Amygdala (tissue), 56 donors: ENCODE measurements at regions not wholly inside any gene's neighbourhood (a gene's known extent, or its start where the extent isn't known, plus 50 kb on each side); places are given as distances from the start of the nearest gene placed in this dataset.

ENCODE experiments used
- DNase-seq, 56 donors: peaks; one replicate each; lab custom pipeline; 2025; lab: John Stamatoyannopoulos, UW

DNA sequence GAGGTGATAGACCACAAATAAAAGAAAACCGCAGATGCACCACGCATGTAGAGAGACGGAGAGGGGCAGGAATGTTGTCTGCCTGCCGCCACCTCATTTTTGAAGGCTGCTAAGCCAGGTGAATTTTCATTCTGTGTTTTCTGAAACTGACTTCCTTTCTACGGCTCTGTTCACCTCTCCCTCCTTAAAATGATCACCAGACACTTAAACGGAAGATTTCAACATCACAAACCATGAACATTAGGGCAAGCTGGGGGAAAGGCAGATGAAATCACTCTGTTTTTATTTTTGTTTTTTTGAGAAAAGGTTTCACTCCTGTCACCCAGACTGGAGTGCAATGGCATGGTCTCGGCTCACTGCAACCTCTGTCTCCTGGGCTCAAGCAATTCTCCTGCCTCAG, 232.4 kb downstream of the MIAT start:
- no peak for DNase-seq

DNA sequence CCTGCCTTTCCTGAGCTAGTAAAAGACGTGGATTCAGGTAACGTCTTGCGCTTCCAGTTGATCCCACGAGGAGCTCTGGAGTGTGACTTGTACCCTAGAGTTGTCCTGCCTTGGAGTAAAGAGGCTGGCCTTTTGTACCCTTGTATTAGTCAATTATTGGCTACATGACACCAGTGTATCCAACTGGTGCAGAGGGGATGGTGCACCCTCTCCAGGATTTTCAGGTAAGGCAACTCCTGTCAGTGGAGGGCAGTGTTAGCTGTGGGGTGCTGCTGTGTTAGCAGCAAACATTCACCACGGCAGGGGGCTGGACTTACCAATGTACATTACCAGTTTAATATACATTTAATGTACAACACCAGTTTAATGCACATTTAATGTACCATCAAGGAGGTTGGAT, 233.5 kb downstream of the MIAT start:
- no peak for DNase-seq

DNA sequence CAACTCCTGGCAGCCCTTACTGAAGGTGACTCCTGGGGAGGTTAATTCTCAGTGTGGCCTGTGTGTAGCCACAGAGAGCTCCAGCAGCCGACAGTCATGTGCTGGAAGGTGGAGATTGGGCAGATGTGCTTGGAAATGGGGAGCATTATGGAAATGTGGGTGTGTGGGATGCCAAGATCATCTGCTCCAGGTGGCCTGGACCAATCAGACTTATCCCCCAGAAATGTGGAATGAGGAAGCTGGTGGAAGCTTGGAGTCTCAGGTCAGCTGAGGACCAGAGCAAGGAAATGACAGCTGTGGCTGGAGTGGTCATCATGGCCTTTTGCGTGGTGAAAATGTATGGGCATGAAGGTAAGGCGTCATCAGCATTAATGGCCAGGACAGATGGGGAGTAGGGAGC, 234.0 kb downstream of the MIAT start:
- DNase-seq = no peak

DNA sequence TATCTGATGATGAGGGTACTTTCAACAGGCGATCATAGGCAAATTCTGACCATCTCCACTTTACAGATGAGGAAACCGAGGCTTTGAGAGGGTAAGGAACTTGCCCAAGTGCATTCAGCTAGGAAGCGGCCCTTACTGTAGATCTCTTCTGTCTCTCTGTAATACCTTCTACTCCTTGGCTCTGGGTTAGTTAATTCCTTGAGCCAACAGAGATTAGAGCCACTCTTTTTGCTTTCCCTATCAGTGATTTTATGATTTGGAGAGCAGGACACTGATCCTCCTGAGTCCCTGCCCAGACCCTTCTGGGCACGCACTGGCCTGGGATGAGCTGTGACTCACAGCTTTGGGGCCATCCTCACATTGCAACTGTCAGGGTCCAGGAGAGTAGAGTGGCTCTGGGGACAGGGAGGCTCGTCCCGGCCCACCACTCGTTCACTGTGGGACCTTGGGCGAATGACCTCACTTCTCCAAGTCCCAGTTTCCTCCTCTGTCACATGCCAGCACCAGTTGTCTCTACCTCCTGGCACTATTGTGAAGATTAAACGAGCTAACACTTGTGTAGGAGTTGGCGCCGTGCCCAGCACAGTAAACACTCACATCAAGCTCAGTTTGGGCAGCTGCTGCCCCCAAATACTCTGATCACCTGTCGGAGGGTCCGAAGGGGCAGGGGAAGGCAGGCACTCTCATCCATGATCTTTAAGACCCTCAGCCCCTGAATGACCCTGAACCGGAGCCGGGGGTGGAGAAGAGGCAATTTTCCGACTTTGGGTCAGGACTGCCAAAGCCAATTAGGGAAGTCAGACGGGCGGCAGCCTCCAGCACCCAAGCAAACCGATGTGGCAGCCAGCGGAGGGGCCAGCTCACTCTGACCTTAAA, 235.0 kb downstream of the MIAT start:
- peak in 15 of 56 donors; percentile 4 to 53 (median 34) for DNase-seq

DNA sequence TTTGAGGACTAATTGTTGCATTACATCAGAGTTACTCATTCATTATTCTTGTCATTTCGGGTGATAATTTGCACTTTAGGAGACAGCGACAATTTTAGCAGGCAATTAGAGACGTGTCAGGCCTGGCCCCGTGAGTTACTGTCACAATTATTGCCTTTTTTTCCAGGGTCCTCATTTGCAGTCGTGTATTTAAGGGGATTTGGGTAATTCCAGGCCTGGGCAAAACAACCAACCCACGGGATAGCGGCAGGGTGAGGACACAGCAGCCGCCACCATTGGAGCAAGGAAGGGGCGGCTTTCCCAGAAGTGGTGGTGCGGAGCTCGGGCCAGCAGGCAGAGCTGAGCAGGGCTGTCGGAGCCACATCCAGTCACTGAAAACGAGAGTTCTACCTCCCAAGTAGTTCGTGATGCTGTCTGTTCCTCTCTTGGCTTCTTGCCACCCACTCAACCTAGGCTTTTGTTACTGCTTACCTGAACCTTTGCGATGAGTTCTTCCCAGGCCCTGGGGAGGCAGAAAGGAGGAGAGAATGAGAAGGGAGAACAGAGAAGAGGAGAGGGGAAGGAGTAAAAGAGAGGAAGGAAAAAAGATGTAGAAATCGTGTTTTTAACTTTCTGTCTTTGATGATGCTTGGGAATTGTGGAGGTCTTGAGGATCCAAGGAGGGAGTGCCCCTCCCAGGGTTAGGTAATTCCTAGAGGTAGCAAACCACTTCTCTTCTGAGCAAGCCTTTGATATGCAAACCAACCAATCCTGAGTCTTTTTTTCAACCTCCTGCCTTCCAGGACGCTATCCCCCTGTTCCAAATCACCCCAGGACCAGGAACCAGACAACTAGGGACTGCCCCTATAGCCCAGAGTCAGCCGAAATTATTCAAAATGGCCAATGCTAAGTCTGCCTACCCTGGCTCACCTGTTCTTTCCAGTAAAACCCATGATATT, 236.1 kb downstream of the MIAT start:
- peak in 1 of 56 donors; percentile 11 for DNase-seq

DNA sequence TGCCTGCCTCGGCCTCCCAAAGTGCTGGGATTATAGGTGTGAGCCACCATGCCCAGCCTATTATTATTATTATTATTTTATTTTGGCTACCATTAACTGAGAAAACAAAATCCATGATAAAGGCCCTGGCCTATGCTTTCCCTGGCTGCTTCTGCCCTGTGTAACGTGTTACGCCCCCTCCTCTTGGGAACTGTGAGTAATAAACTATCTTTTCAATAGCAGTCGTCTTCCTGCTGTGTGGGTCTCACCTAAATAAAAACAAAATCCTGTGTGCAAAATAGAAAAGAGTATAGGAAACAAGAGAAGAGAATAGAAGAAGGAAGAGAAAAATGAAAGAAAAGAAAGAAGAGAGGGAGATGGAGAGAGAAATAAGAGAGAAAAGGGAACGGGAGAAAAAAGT, 237.0 kb downstream of the MIAT start:
- DNase-seq = no peak

DNA sequence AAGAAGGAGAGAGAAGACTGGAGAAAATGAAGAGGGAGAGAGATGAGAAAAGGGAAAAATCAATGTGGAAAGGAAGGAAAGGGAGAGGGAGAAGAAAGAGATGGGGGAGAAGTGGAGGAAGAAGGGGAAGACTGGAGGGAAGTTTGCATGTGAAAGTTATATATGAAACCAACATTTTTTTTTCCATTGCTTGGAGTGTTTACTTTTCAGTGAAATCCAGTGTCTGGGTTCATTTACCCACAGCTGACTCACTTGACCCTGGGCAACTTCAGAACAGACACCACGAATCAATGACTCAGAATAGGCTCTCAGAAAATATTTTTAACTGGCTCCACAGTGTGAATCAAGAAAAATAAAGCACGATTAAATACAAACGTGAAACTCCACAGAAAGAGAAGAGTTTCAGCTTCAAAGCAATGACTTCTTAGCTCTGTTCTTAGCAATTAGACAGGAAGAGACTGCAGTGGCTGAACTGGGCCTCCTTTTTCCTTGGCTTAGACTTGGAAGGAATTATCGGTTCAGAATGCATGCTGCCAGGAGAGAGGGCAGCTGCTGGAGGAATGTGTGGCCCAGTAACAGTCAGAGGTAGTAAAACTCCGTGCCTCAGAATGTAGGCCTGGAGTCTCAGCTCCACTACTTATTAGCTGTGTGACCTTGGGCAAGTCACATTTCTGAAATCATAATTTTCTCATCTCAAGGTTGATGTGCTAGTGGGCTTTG, 237.5 kb downstream of the MIAT start:
- DNase-seq = no peak

DNA sequence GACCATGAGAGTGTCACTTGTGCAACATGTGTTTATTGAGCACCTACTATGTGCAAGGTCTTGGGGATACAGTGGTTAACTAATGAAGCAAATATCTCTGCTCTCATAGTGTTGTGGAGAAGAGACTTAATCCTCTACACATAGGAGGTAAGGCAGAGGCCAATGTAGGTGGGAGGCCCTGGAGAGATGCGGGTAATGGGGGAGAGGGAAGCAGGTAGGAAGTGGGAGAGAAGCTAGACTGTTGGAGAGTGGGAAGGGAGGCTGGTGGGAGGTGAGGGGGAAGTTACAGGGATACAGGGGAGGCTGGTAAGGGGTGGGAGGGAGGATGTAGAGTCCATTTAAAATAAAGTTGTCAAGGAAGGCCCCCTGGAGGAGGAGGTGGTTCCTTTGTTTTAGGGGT, 240.0 kb downstream of the MIAT start:
- DNase-seq = no peak

DNA sequence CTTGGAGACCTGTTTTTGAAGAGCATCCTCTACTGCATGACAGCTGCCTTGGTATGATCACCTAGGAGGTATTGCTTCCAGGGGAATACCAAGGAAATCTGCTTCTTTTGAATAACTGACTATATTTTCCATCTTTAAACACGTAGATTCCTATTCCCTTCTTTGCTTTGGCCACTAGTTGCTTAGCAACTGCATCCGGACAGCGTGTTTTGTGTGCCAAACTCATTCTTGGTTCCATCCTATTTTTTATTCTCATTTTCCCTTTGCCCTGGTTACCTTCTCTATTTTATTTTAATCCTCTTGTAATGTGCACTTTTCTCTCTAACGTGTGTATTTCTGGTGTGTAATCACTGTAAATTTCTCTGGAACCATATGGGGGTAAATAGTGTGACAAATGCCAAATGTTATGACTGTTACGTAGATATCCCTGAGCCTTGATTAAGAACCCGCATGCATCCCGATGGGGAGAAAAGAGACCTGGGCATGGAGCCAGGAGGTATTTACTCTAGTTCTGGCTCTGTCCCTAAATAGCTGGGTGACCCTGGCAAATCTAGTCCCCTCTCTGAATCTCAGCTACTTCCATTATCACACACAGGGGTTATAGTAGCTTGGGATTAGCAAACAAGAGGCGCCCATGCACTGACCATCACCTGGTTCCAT, 241.7 kb downstream of the MIAT start:
- DNase-seq = peak in 1 of 56 donors; percentile 7

DNA sequence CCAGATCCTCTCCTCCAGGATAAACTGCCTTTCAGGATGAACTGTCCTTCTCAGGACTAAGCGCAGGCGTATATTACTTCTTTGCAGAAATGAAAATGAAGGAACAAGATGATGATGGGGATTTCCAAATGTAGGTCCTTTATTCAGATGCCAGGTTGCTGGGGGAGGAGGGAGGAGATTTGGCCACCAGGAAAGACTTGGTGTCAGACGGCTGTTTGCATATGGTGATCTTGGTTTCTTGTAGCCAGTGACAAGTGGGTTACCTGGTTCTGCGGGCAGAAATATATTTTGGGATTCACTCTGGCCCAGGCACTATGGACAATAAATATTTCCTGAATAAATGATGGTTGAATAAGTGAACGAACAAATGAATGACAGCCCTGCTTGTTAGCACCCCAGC, 243.4 kb downstream of the MIAT start:
- DNase-seq = no peak

DNA sequence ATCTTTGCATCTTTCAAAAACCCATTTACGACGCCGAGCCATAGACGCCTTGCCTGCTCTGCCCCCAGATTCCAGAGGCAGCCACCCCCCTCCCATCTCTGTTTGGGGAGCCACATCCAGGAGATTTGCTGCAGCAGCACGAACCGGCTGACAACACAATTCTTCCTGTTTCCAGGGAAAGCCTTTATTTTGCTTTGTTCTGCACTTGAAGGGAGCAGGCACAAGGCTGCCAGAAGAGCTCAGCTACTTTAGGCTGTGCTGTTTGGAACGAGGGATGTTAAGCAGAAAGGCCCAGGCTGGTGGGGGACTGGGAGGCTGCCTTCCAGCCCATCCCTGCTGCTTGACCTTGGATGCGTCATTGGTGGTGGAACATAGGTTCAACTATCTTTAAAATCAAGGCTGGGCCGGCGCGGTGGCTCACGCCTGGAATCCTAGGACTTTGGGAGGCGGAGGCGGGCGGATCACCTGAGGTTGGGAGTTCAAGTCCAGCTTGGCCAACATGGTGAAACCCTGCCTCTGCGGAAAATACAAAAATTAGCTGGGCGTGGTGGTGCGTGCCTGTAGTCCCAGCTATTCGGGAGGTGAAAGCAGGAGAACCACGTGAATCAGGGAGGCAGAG, 243.9 kb downstream of the MIAT start:
- peak in 3 of 56 donors; percentile 3 to 35 (median 10) for DNase-seq

DNA sequence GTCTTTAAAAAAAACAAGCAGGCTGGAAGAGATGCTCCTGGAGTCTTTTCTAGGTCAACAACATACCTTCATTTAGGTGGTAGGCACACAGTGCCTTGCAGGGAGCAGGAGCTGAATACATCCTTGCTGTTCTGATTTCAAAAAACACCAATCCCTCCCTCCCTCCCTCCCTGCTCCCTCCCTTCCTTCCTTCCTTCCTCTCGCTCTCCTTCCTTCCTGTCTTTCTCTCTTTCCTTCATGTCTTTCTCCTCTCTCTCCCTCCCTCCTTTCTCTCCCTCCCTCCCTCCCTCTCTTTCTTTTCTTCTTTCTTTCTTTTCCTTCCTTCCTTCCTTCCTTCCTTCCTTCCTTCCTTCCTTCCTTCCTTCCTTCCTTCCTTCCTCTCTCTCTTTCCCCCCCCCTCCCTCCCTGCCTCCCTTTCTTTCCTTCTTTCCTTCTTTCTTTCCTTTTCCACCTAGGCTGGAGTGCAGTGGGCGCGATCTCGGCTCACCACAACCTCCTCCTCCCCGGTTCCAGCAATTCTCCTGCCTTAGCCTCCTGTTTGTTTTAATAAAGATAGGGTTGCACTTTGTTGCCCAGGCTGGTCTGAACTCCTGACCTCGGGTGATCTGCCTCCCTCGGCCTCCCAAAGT, 245.1 kb downstream of the MIAT start:
- no peak for DNase-seq

DNA sequence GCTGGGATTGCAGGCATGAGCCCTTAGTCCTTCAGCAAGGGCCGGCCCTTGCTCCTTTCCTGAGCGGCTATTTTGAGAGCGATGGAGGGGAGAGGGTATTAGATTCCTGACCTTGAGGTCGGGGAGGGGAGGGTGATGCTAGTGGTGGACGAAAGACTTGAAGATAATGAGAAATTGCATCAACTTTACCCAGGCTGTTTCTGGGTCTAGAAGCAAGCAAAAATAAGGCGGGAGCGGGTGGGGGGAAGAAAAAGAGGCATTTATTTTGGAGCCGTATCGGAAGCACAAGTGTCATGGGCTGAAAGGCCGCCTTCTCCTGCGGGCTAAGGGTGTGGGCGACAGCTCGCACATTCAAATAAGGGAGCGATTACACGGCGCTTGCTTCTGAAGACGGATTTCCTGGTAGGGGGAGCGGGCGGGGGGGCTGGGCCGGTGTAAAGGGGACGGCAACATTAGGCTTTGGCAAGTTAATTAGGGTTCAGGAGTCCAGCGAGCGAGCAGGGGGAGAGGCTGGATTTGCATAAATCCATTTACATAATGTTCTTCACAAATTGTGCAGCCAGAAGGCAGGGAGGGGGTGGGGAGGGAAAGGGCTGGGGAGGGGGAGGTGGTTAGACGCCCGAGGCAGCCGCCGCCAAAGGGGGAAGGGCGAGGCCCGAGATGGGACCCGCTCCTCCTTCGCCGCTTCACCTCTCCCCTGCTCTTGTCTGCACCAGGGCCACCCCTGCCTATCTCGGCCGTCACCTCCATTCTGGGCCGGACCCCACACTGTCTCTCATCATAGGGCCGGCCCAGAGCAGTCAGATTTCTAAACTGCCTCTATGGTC, 245.9 kb downstream of the MIAT start:
- peak in 12 of 56 donors; percentile 7 to 46 (median 18) for DNase-seq

DNA sequence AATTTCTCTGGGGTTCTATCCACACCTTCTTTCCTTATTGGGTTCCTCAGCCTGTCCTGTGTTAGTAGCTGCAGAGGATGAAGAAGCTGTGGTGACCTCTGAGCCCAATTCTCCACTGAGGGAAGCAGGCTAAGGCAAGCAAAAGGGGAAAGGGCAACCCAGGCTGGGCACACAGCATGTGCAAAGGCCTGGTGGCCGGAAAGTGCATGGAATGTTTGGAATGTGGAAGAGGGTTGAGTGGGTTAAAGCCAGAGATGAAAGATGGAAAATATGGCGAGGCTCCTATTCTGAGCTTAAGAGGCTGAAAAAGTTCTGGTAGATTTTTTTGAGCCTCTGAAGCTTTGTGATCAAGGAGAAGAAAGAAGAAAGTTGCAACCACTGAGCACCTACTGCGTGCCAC, 247.1 kb downstream of the MIAT start:
- no peak for DNase-seq

DNA sequence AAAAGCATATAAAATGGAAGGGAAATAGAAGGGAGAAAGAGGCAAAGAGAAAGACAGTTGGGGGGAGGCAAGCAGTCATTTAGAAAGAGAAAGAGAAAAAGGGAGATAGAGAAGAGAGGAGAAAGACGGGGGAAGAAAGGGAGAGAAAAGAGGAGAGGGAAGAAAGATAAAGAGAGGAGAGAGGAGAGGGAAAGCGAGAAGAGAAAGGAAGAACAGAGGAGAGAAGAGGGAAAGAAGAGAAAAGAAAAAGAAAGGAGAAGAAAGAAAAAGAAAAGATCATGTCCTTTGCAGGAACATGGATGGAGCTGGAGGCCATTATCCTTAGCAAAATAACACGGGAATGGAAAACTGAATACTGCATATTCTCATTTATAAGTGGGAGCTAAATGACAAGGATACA, 247.7 kb downstream of the MIAT start:
- DNase-seq = no peak

DNA sequence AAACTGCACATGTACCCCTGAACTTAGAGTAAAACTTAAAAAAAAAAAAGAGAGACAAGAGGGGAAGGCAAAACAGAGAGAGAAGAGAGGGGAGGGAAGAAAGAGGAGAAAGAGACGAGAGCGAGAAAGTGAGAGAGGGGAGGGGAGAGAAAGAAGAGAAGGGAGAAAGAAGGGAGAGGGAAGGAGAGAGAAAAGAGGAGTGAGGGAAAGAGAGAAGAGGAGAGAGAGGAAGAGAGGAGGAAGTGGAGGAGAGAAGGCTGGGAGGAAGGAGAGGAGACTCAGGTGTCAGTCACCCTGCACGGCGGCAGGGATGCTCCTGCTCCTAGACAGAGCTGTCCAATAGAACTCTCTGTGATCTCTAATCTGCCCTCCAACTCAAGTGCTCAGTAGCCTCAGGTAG, 248.3 kb downstream of the MIAT start:
- no peak for DNase-seq

DNA sequence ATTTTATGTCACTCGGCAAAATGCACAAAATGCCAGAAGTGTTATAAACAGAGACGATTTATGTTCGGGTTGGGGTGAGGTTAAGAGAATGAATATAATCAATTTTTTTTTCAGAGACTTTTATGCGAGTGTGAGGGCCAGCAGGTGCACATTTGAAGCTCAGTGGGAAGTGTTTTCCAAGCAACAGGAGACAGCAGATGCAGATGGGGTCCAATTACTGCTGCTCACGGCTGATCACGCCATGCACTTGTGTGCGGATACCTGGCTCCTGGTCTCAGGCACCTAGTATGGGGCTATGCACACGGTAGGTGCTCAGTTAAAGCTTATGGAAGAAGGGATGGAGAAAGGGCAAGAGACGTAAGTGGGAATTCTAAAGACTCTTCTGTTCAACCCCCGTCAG, 249.1 kb downstream of the MIAT start:
- DNase-seq = no peak

DNA sequence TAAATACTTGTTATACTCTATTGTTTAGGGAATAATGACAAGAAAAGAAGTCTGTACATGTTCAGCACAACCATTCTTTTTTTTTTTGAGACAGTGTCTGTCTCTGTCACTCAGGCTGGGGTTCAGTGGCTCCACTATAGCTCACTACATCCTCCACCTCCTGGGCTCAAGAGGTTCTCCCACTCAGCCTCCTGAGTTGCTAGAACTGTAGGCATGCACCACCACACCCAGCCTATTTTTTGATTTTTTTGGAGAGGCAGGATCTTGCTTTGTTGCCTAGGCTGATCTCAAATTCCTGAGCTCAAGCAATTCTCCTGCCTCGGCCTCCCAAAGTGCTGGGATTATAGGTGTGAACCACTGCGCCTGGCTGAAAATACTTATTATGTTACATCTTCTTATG, 250.0 kb downstream of the MIAT start:
- DNase-seq = no peak
